ENCODE measurements at regions not wholly inside any gene's neighbourhood (a gene's known extent, or its start where the extent isn't known, plus 50 kb on each side); places are given as distances from the start of the nearest gene placed in this dataset.

GRCh38 chr15:96402403-96402802, 71.9 kb downstream of the NR2F2 start:
- no peak overlapping the region for H3K27ac ChIP-seq (replicated peaks)
- H3K4me1 ChIP-seq: no peaks in the 10 kb centered on the region
- TF ChIP-seq CTCF (IDR thresholded peaks at IDR 0.05; ENCODE audit: borderline replicate concordance): no peak
- no peak overlapping the region for H3K4me3 ChIP-seq
- H3K9me3 ChIP-seq (replicated peaks): no peaks in the 10 kb centered on the region
- DNase-seq: no peak
- intact Hi-C loops (cut with micrococcal nuclease): no loop called here
- H3K27me3 ChIP-seq (ENCODE audit: low read depth): peaks cover 61% of the 10 kb centered on the region
- no peaks in the 10 kb centered on the region for H3K36me3 ChIP-seq

- TF ChIP-seq CTCF (IDR thresholded peaks at IDR 0.05; ENCODE audit: borderline replicate concordance): no peak
- intact Hi-C loops (cut with micrococcal nuclease): no loop called here
- Histone ChIP-seq H3K27ac (replicated peaks) (no peak overlapping the region), H3K4me1 (no peaks in the 10 kb centered on the region), H3K4me3 (no peak overlapping the region), H3K27me3 (ENCODE audit: low read depth) (peaks cover 67% of the 10 kb centered on the region), H3K36me3 (no peaks in the 10 kb centered on the region), H3K9me3 (replicated peaks) (no peaks in the 10 kb centered on the region)
- no peak for DNase-seq
These were observed 72.6 kb downstream of the NR2F2 start for GRCh38 chr15:96403071-96403470.

DNA sequence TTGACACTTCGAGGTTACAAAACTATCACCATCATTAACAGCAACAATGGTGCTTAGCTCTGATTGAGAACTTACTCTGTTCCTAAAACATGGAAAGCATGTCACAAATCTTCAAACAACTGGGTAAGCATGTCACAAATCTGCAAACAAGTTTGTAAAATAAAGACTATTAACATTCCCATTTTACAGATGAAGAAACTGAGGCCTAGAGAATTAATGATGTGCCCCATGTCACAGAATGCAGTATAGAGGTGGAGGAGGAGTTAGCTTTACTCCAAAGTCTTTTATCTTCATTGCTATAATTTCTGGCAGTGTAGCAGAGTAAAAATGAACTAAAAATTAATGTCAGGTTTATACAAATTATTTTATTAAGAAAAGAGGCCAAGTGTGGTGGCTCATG, 73.4 kb downstream of the NR2F2 start:
- DNase-seq: no peak
- H3K9me3 ChIP-seq (replicated peaks): no peaks in the 10 kb centered on the region
- intact Hi-C loops (cut with micrococcal nuclease): no loop called here
- H3K27ac ChIP-seq (replicated peaks): no peak overlapping the region
- peaks cover 76% of the 10 kb centered on the region for H3K27me3 ChIP-seq (ENCODE audit: low read depth)
- no peak for TF ChIP-seq CTCF (IDR thresholded peaks at IDR 0.05; ENCODE audit: borderline replicate concordance)
- no peaks in the 10 kb centered on the region for H3K36me3 ChIP-seq
- H3K4me3 ChIP-seq: no peak overlapping the region
- H3K4me1 ChIP-seq: peaks cover 4% of the 10 kb centered on the region

- no peak for TF ChIP-seq CTCF (IDR thresholded peaks at IDR 0.05; ENCODE audit: borderline replicate concordance)
- Histone ChIP-seq H3K4me3 (no peak overlapping the region), H3K27ac (replicated peaks) (no peak overlapping the region), H3K9me3 (replicated peaks) (no peaks in the 10 kb centered on the region), H3K36me3 (no peaks in the 10 kb centered on the region), H3K4me1 (peaks cover 10% of the 10 kb centered on the region), H3K27me3 (ENCODE audit: low read depth) (peaks cover 82% of the 10 kb centered on the region)
- intact Hi-C loops (cut with micrococcal nuclease): no loop called here
- DNase-seq: no peak
These were observed 74.1 kb downstream of the NR2F2 start for GRCh38 chr15:96404560-96404959.

- Histone ChIP-seq H3K4me3 (no peak overlapping the region), H3K4me1 (peaks cover 19% of the 10 kb centered on the region), H3K27ac (replicated peaks) (no peak overlapping the region), H3K36me3 (no peaks in the 10 kb centered on the region), H3K9me3 (replicated peaks) (no peaks in the 10 kb centered on the region), H3K27me3 (ENCODE audit: low read depth) (peaks cover 92% of the 10 kb centered on the region)
- intact Hi-C loops (cut with micrococcal nuclease): no loop called here
- DNase-seq: no peak
- no peak for TF ChIP-seq CTCF (IDR thresholded peaks at IDR 0.05; ENCODE audit: borderline replicate concordance)
These were observed 75.8 kb downstream of the NR2F2 start for GRCh38 chr15:96406291-96406690.

DNA sequence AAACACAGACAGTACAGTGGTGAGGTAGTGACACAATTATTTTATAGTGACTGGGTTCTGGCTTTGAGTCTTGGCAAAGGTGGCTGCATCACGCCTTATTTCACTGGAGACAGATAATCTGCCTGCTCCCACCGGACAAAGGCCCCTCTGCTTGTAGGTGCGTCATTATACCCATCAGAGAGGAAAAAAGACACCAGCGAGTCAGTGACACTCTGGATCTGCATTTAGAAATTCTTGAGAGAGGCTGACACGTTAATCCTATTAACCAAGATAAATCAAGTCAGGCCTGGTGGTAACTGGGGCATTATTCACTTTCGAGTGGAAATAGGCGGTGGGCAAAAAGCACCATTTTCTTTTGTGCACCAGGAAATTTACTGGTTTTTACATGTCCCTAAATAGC, 76.2 kb downstream of the NR2F2 start:
- Histone ChIP-seq H3K27me3 (ENCODE audit: low read depth) (peaks cover 96% of the 10 kb centered on the region), H3K4me3 (no peak overlapping the region), H3K4me1 (peaks cover 19% of the 10 kb centered on the region), H3K9me3 (replicated peaks) (no peaks in the 10 kb centered on the region), H3K27ac (replicated peaks) (no peak overlapping the region), H3K36me3 (no peaks in the 10 kb centered on the region)
- intact Hi-C loops (cut with micrococcal nuclease): no loop called here
- DNase-seq: no peak
- TF ChIP-seq CTCF (IDR thresholded peaks at IDR 0.05; ENCODE audit: borderline replicate concordance): no peak
